ENCODE measurements at regions not wholly inside any gene's neighbourhood (a gene's known extent, or its start where the extent isn't known, plus 50 kb on each side); places are given as distances from the start of the nearest gene placed in this dataset.

DNA sequence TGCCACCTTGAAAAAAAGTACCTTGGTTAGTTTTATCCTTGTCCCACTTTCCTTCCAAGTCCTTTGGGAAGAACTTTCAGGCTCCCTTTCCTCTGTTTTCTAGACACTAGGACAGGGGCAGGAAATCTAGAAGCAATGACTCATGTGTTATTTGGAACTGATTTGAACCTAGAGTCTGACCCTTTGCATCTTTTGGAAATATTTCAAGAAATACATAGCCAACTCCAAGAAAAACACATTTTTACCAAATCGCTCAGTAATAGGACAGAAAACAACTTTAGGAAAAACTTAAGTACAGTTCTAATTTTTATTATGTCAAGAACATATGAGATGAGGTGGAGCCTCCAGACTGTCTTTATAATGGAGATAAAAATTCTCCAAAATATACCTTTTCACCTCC, 292.4 kb downstream of the PTBP2 start:
- no peaks in the 10 kb centered on the region for H3K27me3 ChIP-seq (ENCODE audit: control insufficient read depth, insufficient read depth)
- no peaks in the 10 kb centered on the region for H3K4me1 ChIP-seq (ENCODE audit: control insufficient read depth, insufficient read depth, low read length)
- H3K27ac ChIP-seq (ENCODE audit: low read length), result no peak overlapping the region
- DNase-seq (no peak), ATAC-seq (peak; percentile 86 to 89)
- no peaks in the 10 kb centered on the region for H3K9me3 ChIP-seq (ENCODE audit: control insufficient read depth, low read length)
- WGBS, result 25% methylated on average over 1 of the region's 1 CpG
- intact Hi-C loops (cut with DNase I), result no loop called here
- H3K4me3 ChIP-seq (ENCODE audit: low read length), result no peak overlapping the region

DNA sequence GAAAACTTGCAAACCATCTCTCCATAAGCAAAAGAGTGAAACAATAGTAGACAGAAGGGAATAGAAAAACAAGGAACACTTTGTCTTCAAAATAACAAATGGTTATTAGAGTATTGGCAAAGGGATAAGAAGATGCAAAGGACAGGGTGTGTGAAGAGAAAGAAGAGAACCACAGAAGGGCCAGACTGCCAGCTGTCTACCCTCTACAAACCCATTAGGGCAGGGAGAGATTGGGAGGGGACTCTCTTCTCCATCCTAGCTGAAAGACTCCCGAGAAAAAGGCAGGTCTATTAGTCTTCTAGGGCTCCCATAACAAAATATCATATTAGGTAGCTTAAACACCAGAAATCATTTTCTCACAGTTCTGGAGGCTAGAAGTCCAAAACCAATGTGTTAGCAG, 292.8 kb downstream of the PTBP2 start:
- WGBS, result 76% methylated on average over 1 of the region's 1 CpG
- intact Hi-C loops (cut with DNase I), result no loop called here
- no peaks in the 10 kb centered on the region for H3K9me3 ChIP-seq (ENCODE audit: control insufficient read depth, low read length)
- no peak overlapping the region for H3K4me3 ChIP-seq (ENCODE audit: low read length)
- H3K4me1 ChIP-seq (ENCODE audit: control insufficient read depth, insufficient read depth, low read length), result no peaks in the 10 kb centered on the region
- no peak overlapping the region for H3K27ac ChIP-seq (ENCODE audit: low read length)
- no peaks in the 10 kb centered on the region for H3K27me3 ChIP-seq (ENCODE audit: control insufficient read depth, insufficient read depth)
- DNase-seq, result no peak
- peak in 1 of 2 donors; percentile 20 for ATAC-seq

DNA sequence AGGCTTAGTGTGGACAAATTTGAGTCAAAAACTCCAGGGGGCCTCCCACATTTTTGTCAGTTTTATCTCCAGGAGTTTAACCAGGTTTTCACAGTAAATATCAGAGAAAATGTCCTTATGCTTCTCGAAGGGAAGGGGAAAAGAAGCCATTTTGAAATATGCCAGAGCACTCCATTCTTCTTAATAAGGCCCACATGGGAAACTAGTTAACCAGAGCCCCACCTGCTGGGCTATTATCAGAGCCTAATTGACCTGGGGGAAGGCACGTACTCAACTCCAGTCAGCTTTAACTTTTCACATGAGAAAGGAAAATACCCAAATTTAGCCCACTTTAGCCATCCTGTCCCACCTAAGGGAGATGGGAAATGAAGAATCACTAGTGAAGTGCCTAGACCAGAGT, 296.3 kb downstream of the PTBP2 start:
- no peaks in the 10 kb centered on the region for H3K27me3 ChIP-seq (ENCODE audit: control insufficient read depth, insufficient read depth)
- WGBS, result 49% methylated on average over 2 of the region's 2 CpGs
- no peak overlapping the region for H3K27ac ChIP-seq (ENCODE audit: low read length)
- intact Hi-C loops (cut with DNase I), result no loop called here
- H3K4me1 ChIP-seq (ENCODE audit: control insufficient read depth, insufficient read depth, low read length), result no peaks in the 10 kb centered on the region
- no peak overlapping the region for H3K4me3 ChIP-seq (ENCODE audit: low read length)
- no peak for ATAC-seq
- no peaks in the 10 kb centered on the region for H3K9me3 ChIP-seq (ENCODE audit: control insufficient read depth, low read length)
- no peak for DNase-seq

Measured in right cardiac atrium (tissue), 5 donors.